Endothelial cell of umbilical vein (primary cell): ENCODE measurements at regions not wholly inside any gene's neighbourhood (a gene's known extent, or its start where the extent isn't known, plus 50 kb on each side); places are given as distances from the start of the nearest gene placed in this dataset.

ENCODE experiments used
- BruUV-seq: library from RNA; stranded (reverse); fragments of 400-500 nt; replicated peaks from 2 replicates; lab custom pipeline; 2021; lab: Mats Ljungman, UMichigan
- CTCF ChIA-PET: fragments of 300-600, 350-600 bp; sonication (Branson Sonifier 250); formaldehyde crosslinking; loops from one replicate; lab custom pipeline; 2021; ENCODE audit warnings: antibody characterized with exemption, inconsistent platforms; lab: Charles Lee
- POLR2A ChIA-PET: fragments of 300-600, 350-600 bp; sonication (Branson Sonifier 250); formaldehyde crosslinking; loops from one replicate; lab custom pipeline; 2021; ENCODE audit warnings: antibody characterized with exemption, inconsistent platforms; lab: Charles Lee
- DNase-seq: peaks from one replicate; pipeline ENCODE4 v3.0.0-alpha.2; 2011; ENCODE audit warnings: low read depth, low spot score
- FAIRE-seq: peaks from 2 replicates; lab custom pipeline; 2011; peaks lifted over from hg19 to GRCh38; lab: Jason Lieb, UNC
- H2AFZ ChIP-seq: 2 replicates; pipeline ENCODE4 v1.6.0; 2012; ENCODE audit warnings: low read depth, low read length, control low read depth, inconsistent platforms
- H3K27ac ChIP-seq: 2 replicates; pipeline ENCODE4 v1.5.1; 2011; ENCODE audit warnings: low read depth, mild to moderate bottlenecking, control low read depth, low read length, moderate library complexity; ENCODE audit not compliant: insufficient read depth
- H3K27me3 ChIP-seq, 2 experiments: 2 replicates each; pipeline versions ENCODE4 v1.6.0 to v1.6.1; 2011; ENCODE audit warnings: low read length in 2 of 2, mixed read lengths in 1 of 2; ENCODE audit not compliant: control insufficient read depth in 2 of 2, insufficient read depth in 2 of 2
- H3K36me3 ChIP-seq, 2 experiments: 2 replicates in 1 of 2; 3 replicates in 1 of 2; pipeline ENCODE4 v1.5.1; 2011; ENCODE audit warnings: low read length in 2 of 2, mild to moderate bottlenecking in 1 of 2, moderate library complexity in 1 of 2; ENCODE audit not compliant: control insufficient read depth in 2 of 2, insufficient read depth in 2 of 2; ENCODE audit errors: extremely low read depth in 1 of 2
- H3K4me1 ChIP-seq: 3 replicates; pipeline ENCODE4 v1.5.1; 2011; ENCODE audit warnings: mild to moderate bottlenecking, low read length; ENCODE audit not compliant: control insufficient read depth, insufficient read depth; ENCODE audit errors: extremely low read depth
- H3K4me2 ChIP-seq: 2 replicates; pipeline ENCODE4 v1.6.1; 2011; ENCODE audit warnings: low read length, control low read depth, mixed read lengths; ENCODE audit not compliant: insufficient read depth
- H3K4me3 ChIP-seq, 3 experiments: fragments of 200-600 bp in 1 of 3; sonication (generic), shearing (Covaris generic) in 1 of 3; replicated peaks in 1 of 3; 2 replicates each; pipeline ENCODE4 v1.5.1; 2011 to 2016; ENCODE audit warnings: control low read depth in 3 of 3, low read length in 3 of 3, mild to moderate bottlenecking in 2 of 3, inconsistent platforms in 1 of 3, low read depth in 1 of 3, moderate library complexity in 1 of 3; ENCODE audit not compliant: insufficient read depth in 1 of 3
- H3K79me2 ChIP-seq: 2 replicates; pipeline ENCODE4 v1.6.0; 2012; ENCODE audit warnings: low read length, inconsistent platforms; ENCODE audit not compliant: control insufficient read depth, insufficient read depth
- H3K9ac ChIP-seq: replicated peaks from 2 replicates; pipeline ENCODE3; 2011; ENCODE audit warnings: low read length, control low read depth; ENCODE audit not compliant: insufficient read depth; ENCODE audit errors: extremely low read depth
- H3K9me1 ChIP-seq: replicated peaks from 3 replicates; pipeline ENCODE4 v1.6.0; 2011; ENCODE audit warnings: mild to moderate bottlenecking, low read length; ENCODE audit not compliant: control insufficient read depth, insufficient read depth; ENCODE audit errors: extremely low read depth
- H3K9me3 ChIP-seq: replicated peaks from 2 replicates; pipeline ENCODE4 v1.5.1; 2012; ENCODE audit warnings: low read length, inconsistent platforms; ENCODE audit not compliant: control insufficient read depth, insufficient read depth
- H4K20me1 ChIP-seq: replicated peaks from 2 replicates; pipeline ENCODE3; 2011; ENCODE audit warnings: mild to moderate bottlenecking, low read length; ENCODE audit not compliant: control insufficient read depth, insufficient read depth; ENCODE audit errors: extremely low read depth
- EZH2 ChIP-seq: IDR thresholded peaks from 2 replicates; pipeline ENCODE4 v1.6.1; 2012; ENCODE audit warnings: borderline replicate concordance, low read depth, mild to moderate bottlenecking, moderate library complexity, low read length, inconsistent platforms; ENCODE audit not compliant: severe bottlenecking
- FOS ChIP-seq: IDR thresholded peaks from 2 replicates; pipeline ENCODE4 v1.6.1; 2011; ENCODE audit warnings: mild to moderate bottlenecking, low read length, moderate library complexity, borderline replicate concordance; ENCODE audit not compliant: insufficient read depth
- GATA2 ChIP-seq: IDR thresholded peaks from 2 replicates; pipeline ENCODE4 v1.7.0; 2011; ENCODE audit warnings: low read depth, mild to moderate bottlenecking, moderate library complexity, mixed read lengths, low read length; ENCODE audit not compliant: insufficient read length, insufficient read depth
- JUN ChIP-seq: IDR thresholded peaks from 2 replicates; pipeline ENCODE4 v1.6.1; 2011; ENCODE audit warnings: borderline replicate concordance, low read depth; ENCODE audit not compliant: insufficient read length, insufficient read depth
- MYC ChIP-seq: IDR thresholded peaks from one replicate; pipeline ENCODE4 v1.6.1; 2011; ENCODE audit warnings: mild to moderate bottlenecking, low read depth, low read length
- POLR2A ChIP-seq: IDR thresholded peaks from 2 replicates; pipeline ENCODE4 v1.6.1; 2012; ENCODE audit warnings: low read depth, mild to moderate bottlenecking, control low read depth, low read length
- POLR2AphosphoS5 ChIP-seq: IDR thresholded peaks from 2 replicates; pipeline ENCODE4 v1.6.1; 2012; ENCODE audit warnings: low read depth, mild to moderate bottlenecking, control low read depth, low read length, moderate library complexity; ENCODE audit not compliant: insufficient read depth
- dilution Hi-C: fragments of 300-500 bp; cut with MboI; formaldehyde crosslinking; loops from one replicate; pipeline ENCODE4 v1.15.0; 2019; ENCODE audit warnings: low sequenced_read_pairs; ENCODE audit not compliant: extremely low pct_ligation_motif_present
- intact Hi-C: fragments of 100-400 bp; cut with micrococcal nuclease; formaldehyde crosslinking; loops from one replicate; pipeline ENCODE4 v1.10.0; 2022
- TF ChIP-seq, protein P1 (sequence below): IDR thresholded peaks from 2 replicates; pipeline ENCODE4 v1.6.1; 2011; ENCODE audit not compliant: insufficient read depth, insufficient read length
- TF ChIP-seq, protein P2 (sequence below), 2 donors: IDR thresholded peaks; 1 replicate in 1 of 2; 2 replicates in 1 of 2; pipeline ENCODE4 v1.5.1; 2011; ENCODE audit warnings: low read length in 2 of 2, mild to moderate bottlenecking in 2 of 2, moderate library complexity in 2 of 2, control low read depth in 1 of 2, inconsistent platforms in 1 of 2, low read depth in 1 of 2; ENCODE audit not compliant: insufficient read depth in 1 of 2; ENCODE audit errors: extremely low read depth in 1 of 2

DNA sequence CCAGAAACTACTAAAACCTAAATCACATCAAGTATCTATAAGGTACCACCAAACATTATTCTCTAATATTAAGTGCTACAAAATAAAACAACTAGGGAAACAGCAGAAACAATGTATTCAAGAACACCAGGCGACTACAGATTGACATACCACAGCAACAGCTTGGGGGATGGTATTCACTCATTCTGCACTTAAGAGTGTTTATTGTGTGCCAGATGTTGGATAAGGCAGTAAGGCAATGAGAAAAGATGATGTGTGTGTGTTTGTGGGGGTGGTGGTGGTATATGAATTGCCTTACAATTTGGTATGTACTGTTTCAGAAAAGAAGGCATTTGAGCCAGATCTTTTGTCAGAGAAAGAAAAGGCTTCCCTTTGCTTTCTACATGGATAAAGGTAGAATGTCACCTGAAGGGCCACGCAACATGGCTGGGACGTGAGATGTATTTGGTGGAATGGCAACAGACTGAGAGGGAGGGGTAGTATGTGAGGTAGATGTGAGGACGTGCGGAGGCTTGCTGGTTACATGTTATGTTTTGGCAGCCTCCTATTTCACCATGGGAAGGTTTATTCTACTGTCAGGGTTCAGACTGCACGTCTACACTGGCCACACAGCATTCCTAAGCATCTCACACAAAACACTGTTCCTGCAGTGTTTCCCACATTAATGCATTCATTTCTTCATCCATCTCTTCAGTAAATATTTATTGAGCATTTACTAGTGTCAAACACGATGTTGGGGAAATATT lies 300.7 kb downstream of the KLF12 start:
- Histone ChIP-seq H3K4me2 (no peak overlapping the region), H2AFZ (no peak overlapping the region), H3K27me3 (no peaks in the 10 kb centered on the region), H3K9me1 (no peaks in the 10 kb centered on the region), H3K79me2 (peaks cover 6% of the 10 kb centered on the region), H3K4me1 (peaks cover 14% of the 10 kb centered on the region), H3K4me3 (no peak overlapping the region), H3K36me3 (no peaks in the 10 kb centered on the region), H4K20me1 (no peaks in the 10 kb centered on the region), H3K9ac (no peak overlapping the region), H3K27ac (no peak overlapping the region), H3K9me3 (no peaks in the 10 kb centered on the region)
- intact Hi-C loops = loop anchor here (2.0 to 10.0 kb wide), 3 partner anchors 79 to 741 kb away; partner anchors contain the start of gene KLF12
- DNase-seq (no peak), FAIRE-seq (no peak)
- no TSS peak for BruUV-seq
- CTCF ChIA-PET = interaction anchor here (0.8 to 6.0 kb wide), 5 partner anchors 12 to 1386 kb away, joined by 3 to 89 read pairs (median 4); no protein-coding TSS in a partner anchor
- POLR2A ChIA-PET = no interaction called here
- dilution Hi-C loops = no loop called here
- TF ChIP-seq POLR2AphosphoS5 (no peak), JUN (no peak), EZH2 (no peak), GATA2 (no peak), MYC (no peak), FOS (no peak), POLR2A (no peak)
- TF ChIP-seq, protein P1, sequence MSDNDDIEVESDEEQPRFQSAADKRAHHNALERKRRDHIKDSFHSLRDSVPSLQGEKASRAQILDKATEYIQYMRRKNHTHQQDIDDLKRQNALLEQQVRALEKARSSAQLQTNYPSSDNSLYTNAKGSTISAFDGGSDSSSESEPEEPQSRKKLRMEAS = no peak
- TF ChIP-seq, protein P2, sequence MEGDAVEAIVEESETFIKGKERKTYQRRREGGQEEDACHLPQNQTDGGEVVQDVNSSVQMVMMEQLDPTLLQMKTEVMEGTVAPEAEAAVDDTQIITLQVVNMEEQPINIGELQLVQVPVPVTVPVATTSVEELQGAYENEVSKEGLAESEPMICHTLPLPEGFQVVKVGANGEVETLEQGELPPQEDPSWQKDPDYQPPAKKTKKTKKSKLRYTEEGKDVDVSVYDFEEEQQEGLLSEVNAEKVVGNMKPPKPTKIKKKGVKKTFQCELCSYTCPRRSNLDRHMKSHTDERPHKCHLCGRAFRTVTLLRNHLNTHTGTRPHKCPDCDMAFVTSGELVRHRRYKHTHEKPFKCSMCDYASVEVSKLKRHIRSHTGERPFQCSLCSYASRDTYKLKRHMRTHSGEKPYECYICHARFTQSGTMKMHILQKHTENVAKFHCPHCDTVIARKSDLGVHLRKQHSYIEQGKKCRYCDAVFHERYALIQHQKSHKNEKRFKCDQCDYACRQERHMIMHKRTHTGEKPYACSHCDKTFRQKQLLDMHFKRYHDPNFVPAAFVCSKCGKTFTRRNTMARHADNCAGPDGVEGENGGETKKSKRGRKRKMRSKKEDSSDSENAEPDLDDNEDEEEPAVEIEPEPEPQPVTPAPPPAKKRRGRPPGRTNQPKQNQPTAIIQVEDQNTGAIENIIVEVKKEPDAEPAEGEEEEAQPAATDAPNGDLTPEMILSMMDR (IDR thresholded peaks at IDR 0.05; ENCODE audit: extremely low read depth in 1 of 2, insufficient read depth in 1 of 2, low read depth in 1 of 2, low read length in 2 of 2) = no peak
